GM19023 (cell line): ENCODE measurements at regions not wholly inside any gene's neighbourhood (a gene's known extent, or its start where the extent isn't known, plus 50 kb on each side); places are given as distances from the start of the nearest gene placed in this dataset.

Experiments
- ATAC-seq: cut with Tn5 transposase; IDR thresholded peaks from one replicate; pipeline ENCODE4 v1.9.1; 2021; ENCODE audit warnings: mild to moderate bottlenecking, moderate library complexity; ENCODE audit not compliant: unreplicated experiment

DNA sequence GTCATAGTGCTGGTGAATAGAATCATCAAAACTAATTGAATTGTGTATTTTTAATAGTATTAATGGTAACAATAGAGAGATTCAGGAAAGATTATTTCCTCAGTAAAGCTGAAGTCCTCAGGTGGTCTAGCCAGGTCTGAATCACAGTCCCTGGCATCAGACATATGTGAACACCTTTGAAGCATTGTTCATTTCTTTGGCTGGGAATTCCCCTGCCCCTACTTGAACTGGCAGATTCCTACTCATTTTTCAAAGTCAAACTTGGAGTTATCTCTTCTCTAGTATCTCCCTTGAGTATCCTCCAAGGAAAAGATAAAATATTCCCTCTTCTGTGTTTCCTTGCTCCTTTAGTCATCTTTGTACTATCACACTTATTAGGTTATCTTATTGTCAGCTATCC, 759.8 kb downstream of the ADGRL2 start:
- no peak for ATAC-seq

DNA sequence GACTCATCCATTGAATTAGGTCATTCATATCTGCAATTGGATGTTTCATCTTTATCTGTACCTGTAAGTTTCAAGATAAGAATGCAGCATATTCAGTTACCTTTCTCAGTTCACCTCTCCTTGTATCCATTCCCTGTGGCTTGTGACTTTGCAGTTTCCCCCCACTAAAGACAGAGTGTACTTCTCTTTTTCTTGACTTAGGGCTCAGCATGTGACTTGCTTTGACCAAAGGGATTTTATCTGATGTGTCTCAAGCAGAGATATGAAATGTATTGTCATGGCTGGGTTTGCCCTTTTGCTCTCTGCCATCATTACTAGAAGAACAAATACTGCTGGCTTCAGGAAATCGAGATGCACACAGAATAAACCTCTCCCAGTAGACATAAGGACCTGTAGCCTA, 754.8 kb downstream of the ADGRL2 start:
- no peak for ATAC-seq

DNA sequence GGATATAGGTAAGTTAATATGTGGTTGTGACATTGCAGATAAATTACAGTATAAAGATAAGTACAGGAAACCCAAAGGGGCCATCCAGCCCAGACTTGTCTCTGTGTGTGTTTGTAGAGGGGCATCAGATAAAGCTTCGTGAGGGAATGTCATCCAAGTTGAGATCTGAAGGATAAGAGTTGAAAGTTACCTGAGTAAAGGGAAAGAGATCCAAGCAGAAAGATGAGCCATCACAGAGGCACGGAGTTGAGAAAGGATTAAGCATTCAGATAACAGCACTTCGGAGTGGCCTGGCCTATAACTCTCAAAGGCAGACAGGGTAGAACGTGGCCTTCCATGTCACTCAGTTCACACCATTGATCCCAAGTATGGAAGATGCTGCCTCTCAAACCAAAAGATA, 749.1 kb downstream of the ADGRL2 start:
- ATAC-seq: no peak

DNA sequence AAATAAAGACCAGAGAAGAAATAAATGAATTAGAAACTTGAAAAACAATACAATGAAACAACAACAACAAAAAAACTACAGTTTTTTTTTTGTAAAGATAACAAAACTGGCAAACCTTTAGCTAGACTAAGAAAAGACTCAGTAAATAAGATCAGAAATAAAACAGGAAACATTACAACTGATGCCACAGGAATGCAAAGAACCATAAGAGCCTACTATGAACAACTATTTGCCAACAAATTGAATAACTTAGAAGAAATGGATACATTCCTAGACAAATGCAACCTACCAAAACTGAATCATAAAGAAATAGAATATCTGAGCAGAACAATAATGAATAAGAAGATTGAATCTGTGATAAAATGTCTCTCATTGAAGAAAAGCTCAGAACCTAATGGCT, 742.0 kb downstream of the ADGRL2 start:
- no peak for ATAC-seq

DNA sequence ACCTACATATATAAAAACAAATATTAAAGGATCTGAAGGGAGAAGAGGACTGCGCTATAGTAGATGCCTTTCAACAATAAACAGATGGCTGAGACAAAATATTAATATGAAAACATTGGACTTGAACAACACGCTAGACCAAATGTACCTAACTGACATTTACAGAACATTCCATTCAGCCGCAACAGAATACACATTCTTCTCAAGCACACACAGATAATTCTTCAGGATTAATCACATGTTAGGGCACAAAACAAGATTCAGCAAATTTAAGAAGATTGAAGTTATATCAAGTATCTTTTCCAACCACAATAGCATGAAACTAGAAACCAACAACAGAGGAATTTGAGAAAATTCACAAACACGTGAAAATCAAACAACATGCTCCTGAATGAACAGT, 741.4 kb downstream of the ADGRL2 start:
- no peak for ATAC-seq

DNA sequence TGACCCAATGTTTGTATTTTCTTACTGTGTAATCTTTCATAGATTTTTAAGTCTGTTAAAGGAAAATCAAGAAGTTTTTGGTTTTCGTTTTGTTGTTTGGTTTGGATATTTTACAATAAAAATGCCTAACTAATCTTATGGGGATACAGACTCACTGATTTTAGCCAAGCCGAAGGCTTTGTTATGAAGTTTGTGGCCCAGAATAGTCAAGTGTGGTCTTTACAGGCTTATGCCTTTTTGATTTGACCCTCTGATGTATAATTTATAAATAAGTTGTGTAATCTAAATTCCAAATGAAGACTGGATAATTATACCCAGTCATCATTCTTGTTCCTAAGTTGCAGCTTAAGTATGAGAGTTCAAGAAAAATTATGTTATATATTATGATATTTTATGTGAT, 739.3 kb downstream of the ADGRL2 start:
- ATAC-seq: no peak

DNA sequence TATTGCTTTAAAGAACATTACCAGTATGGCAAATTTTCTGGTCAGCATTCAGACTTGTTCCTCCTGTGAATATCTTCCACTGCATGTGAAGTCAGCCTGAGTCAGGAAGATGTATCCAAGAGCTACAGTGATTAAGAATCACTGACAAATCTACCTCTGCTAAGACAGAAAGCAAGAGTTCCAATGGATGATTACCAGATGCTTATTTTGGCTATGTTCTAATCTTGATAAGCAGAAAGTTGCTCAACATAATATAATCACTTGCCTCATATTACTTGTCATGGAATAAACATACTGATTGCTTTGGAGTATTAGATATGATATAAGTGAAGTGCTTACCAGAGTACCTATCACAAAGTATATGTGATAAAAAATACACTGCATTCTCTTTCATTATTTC, 738.1 kb downstream of the ADGRL2 start:
- ATAC-seq: no peak

DNA sequence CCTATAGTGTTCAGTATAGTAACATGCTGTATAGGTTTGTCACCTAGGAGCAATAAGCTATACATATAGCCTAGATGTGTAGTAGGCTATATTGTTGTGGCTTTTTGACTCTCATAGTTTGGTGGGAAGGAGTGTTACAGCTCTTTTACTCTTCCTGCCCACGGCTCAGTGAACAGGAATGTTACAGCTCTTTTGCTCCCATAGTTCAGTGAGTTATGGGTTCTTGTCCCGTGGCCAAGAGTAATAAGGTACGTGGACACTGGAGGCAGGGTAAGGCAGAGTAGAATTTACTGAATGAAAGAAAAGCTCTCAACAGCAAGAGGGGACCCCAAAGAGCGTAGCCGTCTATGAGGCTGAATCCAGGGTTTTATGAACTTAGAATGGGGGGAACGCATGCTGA, 734.3 kb downstream of the ADGRL2 start:
- ATAC-seq: no peak

DNA sequence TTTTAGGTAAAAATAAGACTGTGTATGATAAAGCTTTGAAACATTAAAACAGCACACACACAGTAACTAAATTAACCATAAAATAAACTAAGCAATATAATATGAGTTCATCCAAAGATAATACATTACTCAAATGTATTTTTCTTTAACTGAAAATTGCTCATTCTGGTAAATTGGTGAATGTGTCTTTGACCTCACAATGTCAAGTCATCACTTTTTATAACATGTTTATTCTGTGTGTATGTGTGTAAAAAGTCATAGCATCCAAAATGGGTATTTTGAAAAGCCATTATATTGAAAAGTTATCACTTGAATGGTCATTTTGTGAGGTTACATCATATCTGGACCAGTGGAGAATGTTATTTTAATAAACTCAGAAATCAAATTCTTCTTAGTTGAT, 724.6 kb downstream of the ADGRL2 start:
- no peak for ATAC-seq

DNA sequence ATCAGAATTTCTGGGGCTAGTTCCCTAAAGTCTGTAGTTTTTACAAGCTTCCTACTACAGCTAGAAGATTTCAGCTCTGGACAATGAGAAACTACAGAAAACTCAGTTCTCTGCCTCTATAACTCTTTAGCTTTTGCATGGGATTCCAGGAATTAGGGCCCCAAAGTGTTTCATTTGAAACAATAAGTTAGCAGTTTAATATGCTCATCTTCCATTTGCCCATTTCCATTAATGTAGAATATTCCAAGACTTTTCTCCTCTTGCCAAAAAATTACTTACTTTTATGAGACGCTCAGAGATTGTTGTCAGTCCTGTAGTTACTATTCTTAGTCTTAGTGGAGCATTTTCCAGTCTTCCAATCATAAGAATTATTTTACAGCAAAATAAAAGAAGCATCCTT, 719.9 kb downstream of the ADGRL2 start:
- no peak for ATAC-seq

DNA sequence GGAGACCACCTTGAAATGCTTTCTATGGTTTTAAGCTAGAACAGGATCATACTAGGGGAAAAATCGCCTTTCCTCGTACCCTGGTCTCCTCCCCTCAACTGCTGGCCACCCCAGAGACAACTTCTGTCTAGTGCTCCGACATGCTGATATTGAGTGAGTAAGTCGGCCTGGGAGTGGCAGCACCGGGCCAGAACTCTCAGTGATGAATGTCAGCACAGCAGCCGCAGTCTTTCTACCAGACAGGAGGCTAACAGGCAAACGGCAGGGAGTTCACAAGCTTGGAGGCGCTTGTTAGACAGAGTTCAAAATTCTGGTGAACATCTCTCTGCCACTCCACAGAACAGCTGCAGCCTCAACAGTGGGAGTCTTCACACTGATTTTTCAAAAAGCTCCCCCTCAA, 716.9 kb downstream of the ADGRL2 start:
- no peak for ATAC-seq

DNA sequence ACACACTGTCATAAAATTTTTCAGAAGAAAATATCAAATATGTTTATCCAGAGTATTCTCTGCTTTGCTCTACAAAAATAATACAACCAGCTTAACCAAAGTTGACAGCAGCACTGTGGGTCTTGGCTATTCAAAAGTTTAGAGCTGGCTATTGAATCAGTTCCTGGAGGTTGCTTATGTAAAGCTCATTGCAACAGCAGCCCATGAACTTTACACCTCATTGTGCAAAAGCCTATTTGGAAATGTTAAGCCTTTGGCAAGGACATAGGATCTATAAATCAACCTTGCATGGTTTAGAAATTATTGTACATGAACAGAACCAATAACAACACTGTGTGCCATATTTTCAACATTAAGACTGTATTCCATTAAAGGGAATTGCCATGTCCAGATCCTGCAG, 714.9 kb downstream of the ADGRL2 start:
- ATAC-seq: no peak

DNA sequence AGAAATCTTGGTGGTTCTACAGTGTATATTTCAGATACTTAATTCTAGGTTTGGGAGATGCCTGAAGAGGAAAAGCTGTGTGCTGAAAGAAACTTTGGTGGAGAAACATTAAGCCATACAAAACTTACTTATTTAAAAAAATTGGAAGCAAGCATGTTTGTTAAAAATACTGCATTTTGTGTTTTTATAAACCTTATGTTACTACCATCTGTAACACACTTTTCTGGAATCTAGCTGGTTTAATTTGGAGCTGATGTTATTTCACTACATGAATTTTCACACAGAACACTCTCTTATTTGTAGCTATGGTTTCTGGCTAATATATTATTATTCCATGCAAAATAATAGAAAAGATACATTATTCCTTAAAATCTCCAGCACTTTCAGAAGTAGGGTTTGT, 710.7 kb downstream of the ADGRL2 start:
- no peak for ATAC-seq

DNA sequence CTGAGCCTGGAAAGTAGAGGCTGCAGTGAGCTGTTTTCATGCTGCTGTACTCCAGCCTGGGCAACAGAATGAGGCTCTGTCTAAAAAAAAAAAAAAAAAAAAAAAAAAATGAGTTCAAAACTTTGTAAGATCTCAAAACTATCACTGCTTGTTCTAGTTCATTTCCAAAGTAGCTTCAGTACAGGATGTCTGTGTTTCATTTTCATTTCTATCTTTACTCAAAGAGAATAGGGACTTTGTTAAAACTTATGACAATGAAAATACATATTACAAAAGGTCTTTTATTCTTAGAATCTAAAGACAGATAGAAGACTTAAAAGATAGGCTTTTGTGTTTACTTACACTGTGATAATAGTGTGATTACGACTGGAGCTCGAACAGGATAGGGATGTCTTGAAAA, 709.7 kb downstream of the ADGRL2 start:
- ATAC-seq: no peak

DNA sequence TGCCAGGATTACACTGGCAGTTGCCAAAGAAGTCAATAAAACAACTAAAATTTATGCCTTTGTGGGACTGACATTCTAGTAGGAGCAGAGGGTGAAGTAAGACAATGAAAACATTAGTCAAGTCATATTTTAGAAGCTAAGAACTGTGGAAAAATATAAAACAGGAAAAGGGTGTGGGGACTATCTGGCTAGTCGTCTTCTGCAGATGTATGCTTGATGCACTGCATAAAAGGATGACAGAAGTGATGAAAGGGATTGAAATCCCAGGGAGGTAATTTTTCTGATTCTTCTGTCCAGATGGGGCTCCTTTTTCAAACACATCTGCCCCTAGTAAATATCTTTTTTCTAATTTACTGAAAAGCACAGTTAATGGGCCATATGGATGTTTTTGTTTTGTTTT, 706.3 kb downstream of the ADGRL2 start:
- ATAC-seq: no peak

DNA sequence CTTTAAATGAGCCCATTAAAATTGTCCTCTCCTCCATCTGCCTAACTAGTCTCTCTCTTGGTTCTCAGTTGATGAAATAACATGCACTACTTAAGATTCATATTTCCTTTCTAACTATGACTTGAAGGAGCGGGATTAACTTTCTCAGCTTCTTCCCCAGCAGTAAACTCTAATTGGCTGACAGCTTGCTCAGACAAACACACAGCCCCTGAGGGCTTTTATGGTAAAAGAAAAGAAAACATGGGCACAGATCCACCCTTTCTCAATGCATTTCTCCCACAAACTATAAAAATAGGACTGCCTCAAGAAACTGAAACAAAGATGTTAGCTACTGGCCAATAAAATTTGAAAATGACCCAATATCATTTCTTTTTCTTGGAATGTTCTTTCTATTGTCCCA, 703.1 kb downstream of the ADGRL2 start:
- no peak for ATAC-seq

DNA sequence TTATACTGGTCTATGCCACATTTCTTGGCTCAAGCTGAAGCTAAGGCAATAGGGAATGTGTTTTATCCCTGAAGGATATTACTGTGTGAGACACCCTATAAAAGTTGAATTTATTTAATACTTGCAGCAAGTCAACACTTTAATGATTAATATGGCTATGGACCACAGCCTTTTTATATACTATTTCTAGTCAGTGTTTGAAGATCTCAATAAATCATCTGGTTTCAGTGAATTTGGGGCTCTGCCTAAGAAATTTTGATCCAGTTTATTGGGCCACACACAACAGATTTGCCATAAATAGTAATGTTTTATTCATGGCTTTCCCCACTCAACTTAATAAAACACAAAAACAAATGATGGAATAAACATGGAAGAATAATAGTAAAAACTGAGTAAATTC, 698.3 kb downstream of the ADGRL2 start:
- ATAC-seq: no peak

DNA sequence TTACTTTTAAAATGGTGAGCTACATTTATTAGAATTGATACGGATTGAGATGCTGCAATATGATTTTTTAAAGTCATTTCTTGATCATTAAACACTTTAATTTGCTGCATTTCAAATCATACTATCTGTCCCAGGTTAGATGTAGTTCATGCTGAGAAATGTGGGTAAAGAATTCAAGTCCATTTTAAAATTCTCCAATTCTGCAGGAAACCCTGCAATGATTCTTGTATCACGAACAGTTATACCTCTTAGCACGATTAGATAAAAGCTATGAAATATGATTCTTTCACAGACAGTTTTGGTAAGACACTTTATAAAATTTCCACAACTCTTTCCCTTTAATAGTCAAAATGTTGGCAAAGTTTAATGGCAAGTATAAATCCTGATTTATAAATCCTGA, 693.4 kb downstream of the ADGRL2 start:
- no peak for ATAC-seq

DNA sequence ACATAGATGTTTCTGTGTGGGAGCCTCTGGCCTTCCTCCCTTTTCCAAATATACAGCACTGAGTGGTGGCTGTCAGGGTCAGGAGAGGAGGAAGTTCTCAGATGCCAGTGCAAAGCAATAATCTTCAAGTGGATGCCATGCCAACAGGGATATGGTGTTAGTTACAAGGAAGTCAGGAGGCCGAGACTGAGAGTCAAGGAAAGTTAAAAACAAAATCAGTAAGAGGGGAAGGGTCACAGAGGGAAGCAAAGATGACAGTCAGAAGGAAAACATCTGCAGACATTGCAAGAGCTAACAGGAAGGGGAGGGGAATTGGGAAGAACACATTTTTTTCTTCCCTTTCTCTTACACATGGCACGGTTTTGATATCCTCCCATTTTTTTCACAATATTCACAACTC, 691.4 kb downstream of the ADGRL2 start:
- ATAC-seq: no peak

DNA sequence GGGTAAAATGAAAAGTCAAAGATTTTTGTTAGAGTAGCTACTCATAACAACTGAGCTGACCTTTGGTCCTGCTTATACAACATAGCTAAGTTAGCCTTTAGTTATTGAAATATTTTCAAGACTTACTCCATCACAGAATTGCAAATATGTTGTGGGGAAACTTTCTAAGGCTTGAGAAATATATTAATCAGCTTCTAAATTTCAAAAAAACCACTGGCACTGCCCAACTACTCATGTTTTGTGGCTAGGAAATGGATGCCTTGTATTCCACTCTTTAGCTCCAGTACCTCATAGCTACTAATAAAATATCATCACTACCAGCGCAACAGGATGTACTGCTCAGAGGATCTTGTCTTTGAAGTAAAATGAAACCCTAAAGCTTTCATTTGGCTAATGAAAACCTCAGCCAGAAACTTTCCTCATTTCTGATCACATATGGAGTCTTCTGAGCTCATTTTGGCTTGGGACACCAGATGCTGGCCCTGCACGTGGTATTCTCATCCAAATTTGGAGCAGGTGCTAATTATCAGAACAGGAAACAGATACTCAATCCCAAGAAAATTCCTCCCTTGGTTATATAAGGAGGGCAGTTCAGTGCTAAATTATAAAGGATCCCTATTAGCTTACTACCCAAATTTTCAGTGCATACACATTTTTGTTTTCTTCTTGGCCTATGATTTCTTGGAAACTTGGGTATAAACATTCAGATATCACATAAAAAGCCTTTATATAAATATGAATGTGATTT, 690.7 kb downstream of the ADGRL2 start:
- no peak for ATAC-seq

DNA sequence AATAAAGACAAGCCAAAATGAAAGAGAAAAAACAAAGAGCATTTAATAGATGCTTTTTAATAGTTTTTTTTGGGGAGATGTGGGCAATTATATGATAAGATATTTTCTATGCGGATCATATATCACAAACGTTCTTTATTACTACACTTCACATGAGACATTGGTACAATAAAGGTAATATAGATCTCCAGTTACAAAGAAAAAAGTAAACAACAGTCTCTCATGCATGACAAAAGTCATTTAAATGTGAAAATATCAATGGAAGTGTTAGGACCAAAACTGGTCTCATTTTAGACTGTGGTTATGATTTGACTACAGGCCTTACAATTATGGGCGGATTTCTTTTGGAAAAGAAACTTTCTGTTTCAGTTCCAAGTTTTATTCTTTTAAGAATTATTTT, 687.0 kb downstream of the ADGRL2 start:
- no peak for ATAC-seq

DNA sequence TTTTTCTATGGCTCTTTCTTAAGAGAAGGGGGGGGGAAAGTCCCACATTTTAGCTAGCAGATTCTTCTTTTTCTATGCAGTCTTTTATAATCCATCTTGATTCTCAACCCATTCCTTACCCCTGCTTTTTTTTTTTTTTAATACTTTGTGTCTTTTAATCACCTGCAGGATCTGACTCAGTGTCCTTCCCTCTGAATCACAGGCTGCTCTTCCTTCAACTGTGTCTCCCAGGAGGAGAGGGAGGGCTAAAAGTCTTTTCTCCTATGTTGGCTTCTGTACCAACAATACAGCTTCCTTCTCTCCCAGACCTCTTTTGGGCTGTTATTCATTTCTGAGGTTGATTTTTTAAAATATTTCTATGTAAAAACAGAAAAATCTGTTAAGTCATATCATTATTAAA, 686.2 kb downstream of the ADGRL2 start:
- no peak for ATAC-seq

DNA sequence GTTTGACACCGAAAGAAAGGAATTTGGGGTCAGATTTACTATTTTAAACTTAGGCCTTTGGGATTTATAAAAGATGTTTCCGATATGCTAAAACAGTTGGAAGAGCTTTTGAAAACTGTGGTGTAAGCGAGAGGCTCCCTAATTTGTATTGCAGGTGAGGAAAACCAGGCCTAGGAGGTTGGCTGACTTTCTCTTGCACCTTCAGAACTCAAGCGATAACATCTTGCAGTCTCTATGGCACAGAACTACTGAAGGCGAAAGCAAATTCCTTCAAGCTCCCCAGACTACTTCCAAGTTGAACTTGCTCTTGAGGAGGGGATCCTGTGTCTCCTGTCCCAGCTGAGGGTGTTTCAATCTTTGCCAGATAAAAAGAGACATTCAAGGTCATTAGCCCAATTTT, 685.7 kb downstream of the ADGRL2 start:
- ATAC-seq: no peak
